BJ (cell line): ENCODE measurements at regions not wholly inside any gene's neighbourhood (a gene's known extent, or its start where the extent isn't known, plus 50 kb on each side); places are given as distances from the start of the nearest gene placed in this dataset.

Experiments
- CTCF ChIA-PET: fragments of 350-600 bp; formaldehyde crosslinking; extraction: SDS; loops from one replicate; lab custom pipeline; 2021; ENCODE audit warnings: antibody characterized with exemption, inconsistent platforms; lab: Yijun Ruan, JAX
- POLR2A ChIA-PET: fragments of 300-600 bp; sonication (Branson Sonifier 250); formaldehyde crosslinking; extraction: SDS; loops from one replicate; lab custom pipeline; 2021; ENCODE audit warnings: antibody characterized with exemption; lab: Charles Lee
- DNase-seq: peaks from one replicate; pipeline ENCODE4 v3.0.0-alpha.2; 2011; ENCODE audit warnings: low read depth
- H3K27me3 ChIP-seq: 2 replicates; pipeline ENCODE4 v1.6.0; 2011; ENCODE audit warnings: low read length; ENCODE audit not compliant: control insufficient read depth, insufficient read depth
- H3K36me3 ChIP-seq: 2 replicates; pipeline ENCODE4 v1.5.1; 2011; ENCODE audit warnings: low read length; ENCODE audit not compliant: control insufficient read depth, insufficient read depth
- H3K4me3 ChIP-seq: 2 replicates; pipeline ENCODE4 v1.5.1; 2011; ENCODE audit warnings: low read depth, mild to moderate bottlenecking, control low read depth, low read length
- CTCF ChIP-seq: IDR thresholded peaks from 2 replicates; pipeline ENCODE4 v1.5.1; 2011; ENCODE audit warnings: low read depth, mild to moderate bottlenecking, control low read depth, inconsistent platforms, low read length, moderate library complexity; ENCODE audit not compliant: insufficient read depth

DNA sequence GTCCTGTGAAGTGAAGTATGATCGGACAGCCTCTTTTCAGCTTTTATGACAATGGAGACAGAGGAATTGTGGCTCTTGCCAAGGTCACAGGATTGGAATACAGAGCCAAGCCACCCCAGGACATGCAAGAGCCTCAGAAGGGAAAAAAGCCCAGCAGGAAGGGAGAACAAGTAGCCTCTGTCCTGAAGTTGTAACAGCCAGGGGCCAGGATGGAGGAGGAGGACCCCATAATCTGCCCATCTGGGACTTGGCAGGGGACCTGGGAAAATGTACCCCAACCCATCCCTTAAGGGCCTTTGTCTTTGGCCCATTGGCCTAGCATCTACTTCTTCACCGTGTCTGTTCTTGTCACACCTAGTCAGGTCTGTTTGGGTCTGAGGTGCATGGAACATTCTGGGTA lies 60.4 kb upstream of the POLG start:
- ChIA-PET POLR2A (no interaction called here), CTCF (interaction anchor here (1.4 to 2.2 kb wide), 2 partner anchors 17 to 37 kb away, joined by 3 to 10 read pairs; no protein-coding TSS in a partner anchor)
- Histone ChIP-seq H3K4me3 (no peak overlapping the region), H3K27me3 (peaks cover 58% of the 10 kb centered on the region), H3K36me3 (no peaks in the 10 kb centered on the region)
- no peak for TF ChIP-seq CTCF
- no peak for DNase-seq

- Histone ChIP-seq H3K4me3 (no peak overlapping the region), H3K36me3 (no peaks in the 10 kb centered on the region), H3K27me3 (peaks cover 53% of the 10 kb centered on the region)
- POLR2A ChIA-PET, result no interaction called here
- CTCF ChIA-PET, result interaction anchor here (1.0 to 1.2 kb wide), 2 partner anchors 37 to 80 kb away, joined by 3 read pairs; no protein-coding TSS in a partner anchor
- TF ChIP-seq CTCF, result no peak
- DNase-seq, result no peak
Measured at GRCh38 chr15:89393056-89393455, 58.4 kb upstream of the POLG start.

- Histone ChIP-seq H3K36me3 (no peaks in the 10 kb centered on the region), H3K4me3 (no peak overlapping the region), H3K27me3 (peaks cover 43% of the 10 kb centered on the region)
- TF ChIP-seq CTCF, result no peak
- ChIA-PET POLR2A (no interaction called here), CTCF (interaction anchor here (0.7 to 2.1 kb wide), 4 partner anchors 25 to 51 kb away, joined by 3 to 13 read pairs (median 4); no protein-coding TSS in a partner anchor)
- no peak for DNase-seq
Measured at GRCh38 chr15:89391685-89392257, 57.1 kb upstream of the POLG start.

DNA sequence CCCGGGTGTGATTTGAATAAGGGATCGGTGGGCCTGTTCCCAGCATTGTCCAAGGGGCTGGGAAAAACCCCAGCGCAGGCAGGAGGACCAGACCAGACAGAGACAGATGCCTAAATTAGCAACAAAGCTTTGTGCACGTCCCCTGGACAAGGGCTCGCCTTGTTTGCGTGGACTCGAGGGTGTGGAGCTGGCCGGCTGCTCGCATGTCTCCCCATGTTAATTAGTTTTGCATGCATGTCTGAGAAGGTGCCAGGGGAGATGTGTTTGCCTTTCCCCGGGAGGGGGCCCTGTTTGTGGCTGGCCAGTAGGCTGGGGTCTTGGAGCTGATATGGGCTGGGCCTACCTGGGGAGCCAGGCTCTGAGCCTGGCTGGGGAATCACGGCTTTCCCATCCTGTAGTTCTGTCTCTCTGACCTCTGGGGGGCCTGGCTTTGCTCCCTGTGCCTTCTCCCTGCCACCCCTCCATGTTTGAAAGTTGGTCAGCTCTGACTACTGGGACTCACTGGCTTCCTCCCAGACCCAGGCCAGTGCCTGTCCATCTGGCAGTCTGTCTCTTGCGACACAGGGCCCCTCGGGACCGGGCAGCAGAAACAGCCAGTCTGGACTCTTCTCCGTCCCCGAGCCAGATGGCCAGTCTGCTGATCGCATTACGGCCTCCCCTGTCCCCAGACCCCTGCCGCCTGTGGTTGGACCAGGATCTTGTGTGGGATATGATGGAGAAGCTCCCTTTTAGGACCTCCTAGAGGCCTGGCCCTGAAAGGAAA lies 55.4 kb upstream of the POLG start:
- POLR2A ChIA-PET, result interaction anchor here (0.6 kb wide), 1 partner anchor 260 kb away, joined by 6 read pairs; no protein-coding TSS in a partner anchor
- CTCF ChIA-PET, result interaction anchor here (1.2 to 2.2 kb wide), 4 partner anchors 9 to 164 kb away, joined by 3 to 9 read pairs (median 4); no protein-coding TSS in a partner anchor
- no peaks in the 10 kb centered on the region for H3K36me3 ChIP-seq

More for the DNA sequence above, 55.4 kb upstream of the POLG start:
- peaks cover 37% of the 10 kb centered on the region for H3K27me3 ChIP-seq
- DNase-seq, result no peak
- TF ChIP-seq CTCF, result no peak
- no peak overlapping the region for H3K4me3 ChIP-seq
